Breast epithelium (tissue), 3 donors: ENCODE measurements at regions not wholly inside any gene's neighbourhood (a gene's known extent, or its start where the extent isn't known, plus 50 kb on each side); places are given as distances from the start of the nearest gene placed in this dataset.

ENCODE experiments used
- POLR2A ChIP-seq: fragments of 450-650 bp; IDR thresholded peaks from one replicate; pipeline ENCODE4 v1.6.1; 2016; ENCODE audit warnings: antibody characterized with exemption, mild to moderate bottlenecking, moderate library complexity
- POLR2AphosphoS5 ChIP-seq, 3 donors: sonication (generic); formaldehyde crosslinking; IDR thresholded peaks; one replicate each; pipeline ENCODE4 v1.6.1; 2017; ENCODE audit warnings: antibody characterized with exemption in 3 of 3
- TF ChIP-seq, protein P1 (sequence below), 3 donors: fragments of 450-650 bp; IDR thresholded peaks; one replicate each; pipeline ENCODE4 v1.5.1; 2016 to 2017; ENCODE audit warnings: antibody characterized with exemption in 3 of 3, mild to moderate bottlenecking in 3 of 3, moderate library complexity in 3 of 3

DNA sequence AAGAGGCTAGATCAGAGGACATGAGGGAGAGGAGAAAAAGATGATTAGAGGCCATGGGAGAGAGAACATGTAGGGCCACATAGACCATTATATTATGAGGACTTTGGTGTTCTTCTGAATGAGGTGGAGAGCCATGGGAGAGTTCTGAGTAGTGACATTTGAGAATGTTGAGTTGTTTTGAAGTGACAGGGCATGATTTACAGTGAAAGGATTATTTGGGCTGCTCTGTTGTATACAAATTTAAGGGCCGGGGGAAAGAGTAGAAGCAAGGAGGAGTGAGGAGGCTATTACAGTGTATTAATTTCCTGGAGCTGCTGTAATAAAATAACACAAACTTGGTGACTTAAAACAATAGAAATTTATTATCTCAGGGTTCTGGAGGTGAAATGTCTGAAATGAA, 102.5 kb upstream of the RGS4 start:
- TF ChIP-seq POLR2A (no peak), POLR2AphosphoS5 (IDR thresholded peaks at IDR 0.05) (no peak)
- TF ChIP-seq, protein P1, sequence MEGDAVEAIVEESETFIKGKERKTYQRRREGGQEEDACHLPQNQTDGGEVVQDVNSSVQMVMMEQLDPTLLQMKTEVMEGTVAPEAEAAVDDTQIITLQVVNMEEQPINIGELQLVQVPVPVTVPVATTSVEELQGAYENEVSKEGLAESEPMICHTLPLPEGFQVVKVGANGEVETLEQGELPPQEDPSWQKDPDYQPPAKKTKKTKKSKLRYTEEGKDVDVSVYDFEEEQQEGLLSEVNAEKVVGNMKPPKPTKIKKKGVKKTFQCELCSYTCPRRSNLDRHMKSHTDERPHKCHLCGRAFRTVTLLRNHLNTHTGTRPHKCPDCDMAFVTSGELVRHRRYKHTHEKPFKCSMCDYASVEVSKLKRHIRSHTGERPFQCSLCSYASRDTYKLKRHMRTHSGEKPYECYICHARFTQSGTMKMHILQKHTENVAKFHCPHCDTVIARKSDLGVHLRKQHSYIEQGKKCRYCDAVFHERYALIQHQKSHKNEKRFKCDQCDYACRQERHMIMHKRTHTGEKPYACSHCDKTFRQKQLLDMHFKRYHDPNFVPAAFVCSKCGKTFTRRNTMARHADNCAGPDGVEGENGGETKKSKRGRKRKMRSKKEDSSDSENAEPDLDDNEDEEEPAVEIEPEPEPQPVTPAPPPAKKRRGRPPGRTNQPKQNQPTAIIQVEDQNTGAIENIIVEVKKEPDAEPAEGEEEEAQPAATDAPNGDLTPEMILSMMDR (IDR thresholded peaks at IDR 0.05), result no peak
